Body of pancreas (tissue), 4 donors: ENCODE measurements at regions not wholly inside any gene's neighbourhood (a gene's known extent, or its start where the extent isn't known, plus 50 kb on each side); places are given as distances from the start of the nearest gene placed in this dataset.
"Not testable (repeated sequence)": the region's sequence is repeated elsewhere in the genome, so short reads cannot be mapped to it uniquely, and the experiment has no call there.

Experiments used
- ATAC-seq: fragments of 150-250 bp; one replicate; pipeline ENCODE4 v1.9.1; 2016
- DNase-seq, 4 donors: peaks; one replicate each; pipeline ENCODE4 v3.0.0-alpha.2; 2019
- H3K27ac ChIP-seq, 4 donors: fragments of 200-600 bp; sonication (generic); 1 replicate in 3 of 4; 2 replicates in 1 of 4; pipeline versions ENCODE4 v1.5.1 to v1.6.1; 2016 to 2019; ENCODE audit warnings: mild to moderate bottlenecking in 1 of 4, mixed read lengths in 1 of 4, moderate library complexity in 1 of 4
- H3K27me3 ChIP-seq, 2 donors: fragments of 200-600 bp; sonication (generic); one replicate each; pipeline ENCODE4 v1.6.0; 2016; ENCODE audit warnings: mild to moderate bottlenecking in 1 of 2
- H3K36me3 ChIP-seq, 2 donors: fragments of 200-600 bp; sonication (generic); replicated peaks in 1 of 2; 2 replicates each; pipeline ENCODE4 v1.5.1; 2016; ENCODE audit warnings: low read depth in 2 of 2; ENCODE audit not compliant: insufficient read depth in 1 of 2
- H3K4me1 ChIP-seq: fragments of 200-600 bp; sonication (generic); one replicate; pipeline ENCODE4 v1.6.0; 2016
- H3K4me3 ChIP-seq, 2 donors: fragments of 200-600 bp; sonication (generic); 1 replicate in 1 of 2; 2 replicates in 1 of 2; pipeline ENCODE4 v1.5.1; 2016 to 2019
- H3K9me3 ChIP-seq, 3 donors: fragments of 200-600 bp; sonication (generic); 1 replicate in 2 of 3; 2 replicates in 1 of 3; pipeline ENCODE4 v1.5.1; 2016
- POLR2A ChIP-seq, 3 donors: fragments of 450-650 bp; IDR thresholded peaks; one replicate each; pipeline ENCODE4 v1.6.1; 2016; ENCODE audit warnings: antibody characterized with exemption in 3 of 3, mild to moderate bottlenecking in 2 of 3
- WGBS, 2 donors: methylation state at CpG; one replicate each; pipeline ENCODE4 v1.1.5; 2017; 5-methylcytosine and 5-hydroxymethylcytosine counted together
- intact Hi-C: fragments of 100-400 bp; cut with DNase I; formaldehyde crosslinking; loops from one replicate; pipeline ENCODE4 v1.15.1; 2023
- TF ChIP-seq, protein P1 (sequence below), 7 experiments: fragments of 450-650 bp in 4 of 7; fragments of 200-600 bp in 3 of 7; sonication (generic) in 3 of 7; IDR thresholded peaks; one replicate each; pipeline ENCODE4 v1.5.1; 2016 to 2019; ENCODE audit warnings: antibody characterized with exemption in 7 of 7

GRCh38 chr2:241982706-241983570, 113.4 kb downstream of the RTP5 start:
- Histone ChIP-seq H3K36me3 (no peaks in the 10 kb centered on the region), H3K27me3 (no peaks in the 10 kb centered on the region), H3K9me3 (no peaks in the 10 kb centered on the region), H3K27ac (no peak overlapping the region), H3K4me3 (no peak overlapping the region), H3K4me1 (peaks cover 18% of the 10 kb centered on the region)
- 88 to 92% methylated on average over 23 of the region's 23 CpGs for WGBS, 2 donors
- no peak for TF ChIP-seq POLR2A (IDR thresholded peaks at IDR 0.05)
- TF ChIP-seq, protein P1, sequence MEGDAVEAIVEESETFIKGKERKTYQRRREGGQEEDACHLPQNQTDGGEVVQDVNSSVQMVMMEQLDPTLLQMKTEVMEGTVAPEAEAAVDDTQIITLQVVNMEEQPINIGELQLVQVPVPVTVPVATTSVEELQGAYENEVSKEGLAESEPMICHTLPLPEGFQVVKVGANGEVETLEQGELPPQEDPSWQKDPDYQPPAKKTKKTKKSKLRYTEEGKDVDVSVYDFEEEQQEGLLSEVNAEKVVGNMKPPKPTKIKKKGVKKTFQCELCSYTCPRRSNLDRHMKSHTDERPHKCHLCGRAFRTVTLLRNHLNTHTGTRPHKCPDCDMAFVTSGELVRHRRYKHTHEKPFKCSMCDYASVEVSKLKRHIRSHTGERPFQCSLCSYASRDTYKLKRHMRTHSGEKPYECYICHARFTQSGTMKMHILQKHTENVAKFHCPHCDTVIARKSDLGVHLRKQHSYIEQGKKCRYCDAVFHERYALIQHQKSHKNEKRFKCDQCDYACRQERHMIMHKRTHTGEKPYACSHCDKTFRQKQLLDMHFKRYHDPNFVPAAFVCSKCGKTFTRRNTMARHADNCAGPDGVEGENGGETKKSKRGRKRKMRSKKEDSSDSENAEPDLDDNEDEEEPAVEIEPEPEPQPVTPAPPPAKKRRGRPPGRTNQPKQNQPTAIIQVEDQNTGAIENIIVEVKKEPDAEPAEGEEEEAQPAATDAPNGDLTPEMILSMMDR (IDR thresholded peaks at IDR 0.05) = no peak
- DNase-seq = peak in 1 of 4 donors; percentile 10
- ATAC-seq = no peak
- intact Hi-C loops = no loop called here

DNA sequence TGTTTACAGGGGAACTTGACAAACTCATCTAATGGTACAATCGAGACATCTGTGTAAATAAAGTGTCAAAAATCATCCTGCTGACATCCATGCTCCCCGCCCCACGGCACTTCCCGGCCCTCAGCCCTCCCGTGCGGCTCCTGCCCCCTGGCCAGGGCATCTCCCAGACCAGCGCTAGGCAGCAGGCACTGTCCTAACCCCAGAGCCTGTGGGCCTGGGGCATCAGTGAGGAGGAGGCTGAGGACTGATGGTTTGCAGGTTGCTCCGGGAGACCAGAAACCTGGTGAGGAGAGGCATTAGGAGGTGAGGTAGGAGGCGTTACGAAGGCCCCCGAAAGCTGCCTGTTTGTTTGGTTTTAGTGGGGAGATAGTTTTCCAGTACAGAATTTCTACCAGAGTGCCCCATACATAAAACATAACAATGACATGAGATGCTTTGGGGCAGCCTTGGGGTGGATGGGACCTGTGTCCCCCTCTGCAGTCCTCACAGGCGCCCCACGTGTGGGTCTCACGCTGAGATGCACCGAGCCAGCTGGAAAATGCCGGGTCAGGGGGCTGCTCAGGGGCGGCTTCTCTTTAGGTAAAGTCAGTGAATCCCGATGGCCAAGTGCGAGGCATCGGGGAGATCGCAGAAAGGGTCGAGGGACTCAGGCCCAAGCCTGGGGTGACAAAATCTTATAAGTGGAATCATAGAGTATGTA, 114.2 kb downstream of the RTP5 start:
- Histone ChIP-seq H3K27me3 (no peaks in the 10 kb centered on the region), H3K27ac (no peak overlapping the region), H3K4me3 (no peak overlapping the region), H3K9me3 (no peaks in the 10 kb centered on the region), H3K36me3 (no peaks in the 10 kb centered on the region), H3K4me1 (peaks cover 23% of the 10 kb centered on the region)
- peak in 1 of 4 donors; percentile 4 for DNase-seq
- intact Hi-C loops = no loop called here
- ATAC-seq = no peak
- no peak for TF ChIP-seq POLR2A (IDR thresholded peaks at IDR 0.05)
- TF ChIP-seq, protein P1 (IDR thresholded peaks at IDR 0.05) = no peak
- WGBS, 2 donors = 87 to 89% methylated on average over 19 to 22 of the region's 22 CpGs

- Histone ChIP-seq H3K27ac (no peak overlapping the region), H3K4me1 (peaks cover 18% of the 10 kb centered on the region), H3K36me3 (no peaks in the 10 kb centered on the region), H3K27me3 (no peaks in the 10 kb centered on the region), H3K4me3 (no peak overlapping the region), H3K9me3 (no peaks in the 10 kb centered on the region)
- no peak for DNase-seq
- intact Hi-C loops = no loop called here
- TF ChIP-seq, protein P1 (IDR thresholded peaks at IDR 0.05) = no peak
- TF ChIP-seq POLR2A (IDR thresholded peaks at IDR 0.05) = no peak
- no peak for ATAC-seq
- 87 to 88% methylated on average over 12 of the region's 12 CpGs for WGBS, 2 donors
Measured at GRCh38 chr2:241984271-241984655, 114.7 kb downstream of the RTP5 start.

- 84% methylated on average over 6 of the region's 6 CpGs for WGBS, 2 donors
- no peak for ATAC-seq
- peak in 1 of 4 donors; percentile 4 for DNase-seq
- intact Hi-C loops = no loop called here
- H3K36me3 ChIP-seq = no peaks in the 10 kb centered on the region
- TF ChIP-seq, protein P1 (IDR thresholded peaks at IDR 0.05) = no peak
- no peak for TF ChIP-seq POLR2A (IDR thresholded peaks at IDR 0.05)
- H3K4me3 ChIP-seq = no peak overlapping the region
- no peaks in the 10 kb centered on the region for H3K9me3 ChIP-seq
- H3K27me3 ChIP-seq = no peaks in the 10 kb centered on the region
- H3K27ac ChIP-seq = no peak overlapping the region
- peaks cover 18% of the 10 kb centered on the region for H3K4me1 ChIP-seq
Measured at GRCh38 chr2:241984658-241985057, 115.1 kb downstream of the RTP5 start.

DNA sequence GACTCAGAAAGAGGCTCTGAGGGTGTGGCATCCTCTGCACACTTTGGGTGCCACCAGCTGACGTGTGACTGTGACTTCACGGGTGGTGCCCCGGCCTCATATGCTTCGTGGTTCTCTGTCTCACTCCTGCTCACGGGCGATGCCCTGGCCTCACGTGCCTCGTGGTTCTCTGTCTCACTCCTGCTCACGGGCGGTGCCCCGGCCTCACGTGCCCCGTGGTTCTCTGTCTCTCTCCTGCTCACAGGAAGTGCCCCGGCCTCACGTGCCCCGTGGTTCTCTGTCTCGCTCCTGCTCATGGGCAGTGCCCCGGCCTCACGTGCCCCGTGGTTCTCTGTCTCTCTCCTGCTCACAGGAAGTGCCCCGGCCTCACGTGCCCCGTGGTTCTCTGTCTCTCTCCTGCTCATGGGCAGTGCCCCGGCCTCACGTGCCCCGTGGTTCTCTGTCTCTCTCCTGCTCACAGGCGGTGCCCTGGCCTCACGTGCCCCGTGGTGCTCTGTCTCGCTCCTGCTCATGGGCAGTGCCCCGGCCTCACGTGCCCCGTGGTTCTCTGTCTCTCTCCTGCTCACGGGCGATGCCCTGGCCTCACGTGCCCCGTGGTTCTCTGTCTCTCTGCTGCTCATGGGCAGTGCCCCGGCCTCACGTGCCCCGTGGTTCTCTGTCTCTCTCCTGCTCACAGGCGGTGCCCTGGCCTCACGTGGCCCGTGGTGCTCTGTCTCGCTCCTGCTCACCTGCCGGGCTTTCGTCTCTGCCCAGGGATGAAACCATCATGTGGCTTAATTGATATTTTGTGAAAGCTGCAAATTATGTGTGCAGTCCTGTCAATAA, 115.8 kb downstream of the RTP5 start:
- ATAC-seq, H3K36me3 ChIP-seq, intact Hi-C loops, H3K27ac ChIP-seq, H3K9me3 ChIP-seq, H3K4me3 ChIP-seq, H3K27me3 ChIP-seq: not testable (repeated sequence)
- H3K4me1 ChIP-seq = peaks cover 18% of the 10 kb centered on the region
- WGBS, 2 donors = 74 to 76% methylated on average over 46 of the region's 46 CpGs
- peak in 1 of 4 donors; percentile 6 for DNase-seq
